Hepatocyte (in vitro differentiated cells): ENCODE measurements at regions not wholly inside any gene's neighbourhood (a gene's known extent, or its start where the extent isn't known, plus 50 kb on each side); places are given as distances from the start of the nearest gene placed in this dataset.
A peak's percentile ranks its signal among the peaks of the same experiment; 100 is the strongest.

Experiments
- DNase-seq: peaks from one replicate; pipeline ENCODE4 v3.0.0-alpha.2; 2016; ENCODE audit warnings: low spot score
- H2AFZ ChIP-seq: fragments of 200-600 bp; sonication (generic); 2 replicates; pipeline ENCODE4 v1.6.0; 2016; ENCODE audit warnings: antibody characterized with exemption, mild to moderate bottlenecking
- H3K27ac ChIP-seq: fragments of 200-600 bp; sonication (generic); 2 replicates; pipeline ENCODE4 v1.5.1; 2016; ENCODE audit warnings: mild to moderate bottlenecking
- H3K27me3 ChIP-seq: fragments of 200-600 bp; sonication (generic); 2 replicates; pipeline ENCODE4 v1.6.1; 2016
- H3K36me3 ChIP-seq: fragments of 200-600 bp; sonication (generic); replicated peaks from 2 replicates; pipeline ENCODE4 v1.5.1; 2016; ENCODE audit warnings: low read depth; ENCODE audit not compliant: insufficient read depth
- H3K4me1 ChIP-seq: fragments of 200-600 bp; sonication (generic); 2 replicates; pipeline ENCODE4 v1.5.1; 2016; ENCODE audit warnings: mild to moderate bottlenecking, moderate library complexity; ENCODE audit not compliant: insufficient read depth
- H3K4me2 ChIP-seq: fragments of 200-600 bp; sonication (generic); 2 replicates; pipeline ENCODE4 v1.6.0; 2016
- H3K4me3 ChIP-seq: fragments of 200-600 bp; sonication (generic); 2 replicates; pipeline ENCODE4 v1.5.1; 2016; ENCODE audit warnings: mild to moderate bottlenecking
- H3K79me2 ChIP-seq: fragments of 200-600 bp; sonication (generic); 2 replicates; pipeline ENCODE4 v1.6.0; 2017; ENCODE audit warnings: mild to moderate bottlenecking
- H3K9me2 ChIP-seq: fragments of 200-600 bp; sonication (generic); replicated peaks from 2 replicates; pipeline ENCODE4 v1.6.0; 2017; ENCODE audit warnings: mild to moderate bottlenecking; ENCODE audit not compliant: insufficient read depth
- H3K9me3 ChIP-seq: fragments of 200-600 bp; sonication (generic); 2 replicates; pipeline ENCODE4 v1.5.1; 2016; ENCODE audit warnings: low read depth, mild to moderate bottlenecking
- H4K20me1 ChIP-seq: fragments of 200-600 bp; sonication (generic); 2 replicates; pipeline ENCODE4 v1.6.0; 2016; ENCODE audit warnings: mild to moderate bottlenecking; ENCODE audit not compliant: insufficient read depth, poor library complexity, severe bottlenecking
- EZH2 ChIP-seq: fragments of 200-600 bp; sonication (generic); IDR thresholded peaks from 2 replicates; pipeline ENCODE4 v1.6.1; 2016; ENCODE audit warnings: antibody characterized with exemption, mild to moderate bottlenecking, borderline replicate concordance
- EZH2phosphoT487 ChIP-seq: fragments of 200-600 bp; sonication (generic); IDR thresholded peaks from one replicate; pipeline ENCODE4 v1.6.1; 2018; ENCODE audit warnings: antibody characterized with exemption, mild to moderate bottlenecking, low read depth, moderate library complexity; ENCODE audit not compliant: unreplicated experiment, severe bottlenecking
- WGBS: methylation state at CpG from one replicate; pipeline ENCODE4 v1.1.6; 2016; ENCODE audit warnings: low lambda C conversion rate; ENCODE audit errors: missing lambda C conversion rate; 5-methylcytosine and 5-hydroxymethylcytosine counted together
- TF ChIP-seq, protein P1 (sequence below): fragments of 200-600 bp; sonication (generic); IDR thresholded peaks from 2 replicates; pipeline ENCODE4 v1.5.1; 2016; ENCODE audit warnings: antibody characterized with exemption, mild to moderate bottlenecking; ENCODE audit not compliant: poor library complexity

DNA sequence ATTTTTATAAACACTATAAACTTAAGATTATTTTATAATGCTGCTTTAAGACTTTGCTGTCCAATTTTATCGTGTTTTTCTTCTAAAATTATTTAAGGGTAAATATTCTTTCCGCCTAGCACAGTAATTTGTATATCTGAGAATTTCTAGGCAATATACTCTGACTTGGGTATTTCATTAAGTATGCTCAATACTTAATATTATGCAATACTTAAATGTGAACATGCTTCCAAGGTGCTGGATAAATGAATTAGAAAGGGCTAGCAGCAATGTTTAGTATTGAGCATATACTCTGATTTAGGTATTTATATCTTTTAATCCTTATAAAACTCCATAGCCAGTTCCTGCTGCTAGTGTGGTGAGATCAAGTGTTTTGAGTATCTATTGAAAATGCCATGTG lies 60.3 kb upstream of the ANO3 start:
- 93% methylated on average over 2 of the region's 2 CpGs for WGBS
- no peak overlapping the region for H3K4me2 ChIP-seq

DNA sequence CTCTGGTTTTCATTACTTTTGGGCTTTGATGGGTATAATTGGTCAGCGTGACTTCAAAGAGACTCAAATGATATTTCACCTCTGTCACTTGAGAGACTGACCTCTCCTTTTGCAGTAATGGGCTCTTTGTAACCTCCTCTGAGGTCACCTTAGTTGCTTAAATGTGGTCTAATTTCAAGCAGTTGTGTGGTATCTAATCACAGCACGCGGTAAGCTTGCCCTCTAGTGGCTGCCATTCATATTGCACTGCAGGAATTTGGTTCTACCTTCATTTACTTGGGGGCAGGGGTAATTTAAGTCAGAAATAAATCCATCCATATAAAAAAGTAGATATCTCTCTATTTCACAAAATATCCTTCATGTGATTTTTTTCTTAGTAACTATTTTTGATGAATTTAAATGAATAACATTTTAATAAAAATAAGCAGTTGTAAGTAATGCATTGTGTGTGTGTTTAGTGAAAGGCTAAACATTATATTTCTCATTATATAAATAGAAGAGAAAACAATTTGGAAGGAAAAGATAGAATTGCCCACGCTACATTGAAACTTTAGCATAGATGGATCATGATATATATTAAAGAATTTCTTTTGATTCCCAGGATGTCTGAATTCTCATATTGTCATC lies 55.0 kb upstream of the ANO3 start:
- Histone ChIP-seq H3K9me3 (no peaks in the 10 kb centered on the region), H3K36me3 (no peaks in the 10 kb centered on the region), H2AFZ (no peak overlapping the region), H3K79me2 (no peaks in the 10 kb centered on the region), H3K9me2 (no peaks in the 10 kb centered on the region), H4K20me1 (no peaks in the 10 kb centered on the region), H3K4me1 (no peaks in the 10 kb centered on the region), H3K27me3 (no peaks in the 10 kb centered on the region), H3K4me2 (no peak overlapping the region), H3K27ac (no peak overlapping the region), H3K4me3 (no peak overlapping the region)
- 5% methylated on average over 4 of the region's 4 CpGs for WGBS
- TF ChIP-seq, protein P1, sequence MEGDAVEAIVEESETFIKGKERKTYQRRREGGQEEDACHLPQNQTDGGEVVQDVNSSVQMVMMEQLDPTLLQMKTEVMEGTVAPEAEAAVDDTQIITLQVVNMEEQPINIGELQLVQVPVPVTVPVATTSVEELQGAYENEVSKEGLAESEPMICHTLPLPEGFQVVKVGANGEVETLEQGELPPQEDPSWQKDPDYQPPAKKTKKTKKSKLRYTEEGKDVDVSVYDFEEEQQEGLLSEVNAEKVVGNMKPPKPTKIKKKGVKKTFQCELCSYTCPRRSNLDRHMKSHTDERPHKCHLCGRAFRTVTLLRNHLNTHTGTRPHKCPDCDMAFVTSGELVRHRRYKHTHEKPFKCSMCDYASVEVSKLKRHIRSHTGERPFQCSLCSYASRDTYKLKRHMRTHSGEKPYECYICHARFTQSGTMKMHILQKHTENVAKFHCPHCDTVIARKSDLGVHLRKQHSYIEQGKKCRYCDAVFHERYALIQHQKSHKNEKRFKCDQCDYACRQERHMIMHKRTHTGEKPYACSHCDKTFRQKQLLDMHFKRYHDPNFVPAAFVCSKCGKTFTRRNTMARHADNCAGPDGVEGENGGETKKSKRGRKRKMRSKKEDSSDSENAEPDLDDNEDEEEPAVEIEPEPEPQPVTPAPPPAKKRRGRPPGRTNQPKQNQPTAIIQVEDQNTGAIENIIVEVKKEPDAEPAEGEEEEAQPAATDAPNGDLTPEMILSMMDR: peak; percentile 95
- TF ChIP-seq EZH2phosphoT487: no peak
- DNase-seq: peak; percentile 70

More for the DNA sequence above, 60.3 kb upstream of the ANO3 start:
- TF ChIP-seq, protein P1: no peak
- no peak for DNase-seq
- Histone ChIP-seq H3K27me3 (no peaks in the 10 kb centered on the region), H2AFZ (no peak overlapping the region), H3K4me1 (no peaks in the 10 kb centered on the region), H3K4me3 (no peak overlapping the region), H3K36me3 (no peaks in the 10 kb centered on the region), H3K79me2 (no peaks in the 10 kb centered on the region), H3K27ac (no peak overlapping the region), H3K9me3 (no peaks in the 10 kb centered on the region), H3K9me2 (no peaks in the 10 kb centered on the region), H4K20me1 (no peaks in the 10 kb centered on the region)

GRCh38 chr11:26278354-26278753 lies 53.6 kb upstream of the ANO3 start:
- TF ChIP-seq, protein P1: no peak
- TF ChIP-seq EZH2phosphoT487 (no peak), EZH2 (no peak)
- no peaks in the 10 kb centered on the region for H3K4me1 ChIP-seq
- no peaks in the 10 kb centered on the region for H3K36me3 ChIP-seq
- H3K4me3 ChIP-seq: no peak overlapping the region
- H3K4me2 ChIP-seq: no peak overlapping the region
- 17% methylated on average over 1 of the region's 1 CpG for WGBS
- no peak for DNase-seq
- H3K27me3 ChIP-seq: no peaks in the 10 kb centered on the region
- H2AFZ ChIP-seq: no peak overlapping the region
- H4K20me1 ChIP-seq: no peaks in the 10 kb centered on the region
- H3K27ac ChIP-seq: no peak overlapping the region
- H3K9me2 ChIP-seq: no peaks in the 10 kb centered on the region
- no peaks in the 10 kb centered on the region for H3K79me2 ChIP-seq
- H3K9me3 ChIP-seq: no peaks in the 10 kb centered on the region
